Ishikawa (cell line): ENCODE measurements at regions not wholly inside any gene's neighbourhood (a gene's known extent, or its start where the extent isn't known, plus 50 kb on each side); places are given as distances from the start of the nearest gene placed in this dataset.

Experiments used
- CEBPB ChIP-seq: IDR thresholded peaks from 2 replicates; pipeline ENCODE4 v1.6.1; 2012
- CREB1 ChIP-seq: IDR thresholded peaks from 2 replicates; pipeline ENCODE4 v1.6.1; 2012; ENCODE audit warnings: low read depth
- EGR1 ChIP-seq: IDR thresholded peaks from 2 replicates; pipeline ENCODE4 v1.6.1; 2012
- EP300 ChIP-seq: IDR thresholded peaks from 2 replicates; pipeline ENCODE4 v1.6.1; 2012; ENCODE audit warnings: borderline replicate concordance
- NFIC ChIP-seq: IDR thresholded peaks from 2 replicates; pipeline ENCODE4 v1.6.1; 2012
- RAD21 ChIP-seq: IDR thresholded peaks from 2 replicates; pipeline ENCODE4 v1.6.1; 2012; ENCODE audit warnings: low read depth
- TAF1 ChIP-seq: IDR thresholded peaks from 2 replicates; pipeline ENCODE4 v1.6.1; 2012; ENCODE audit warnings: low read depth, mild to moderate bottlenecking
- TCF12 ChIP-seq: IDR thresholded peaks from 2 replicates; pipeline ENCODE4 v1.6.1; 2012; ENCODE audit warnings: low read depth
- TEAD4 ChIP-seq: IDR thresholded peaks from 2 replicates; pipeline ENCODE4 v1.6.1; 2012
- YY1 ChIP-seq: IDR thresholded peaks from 2 replicates; pipeline ENCODE4 v1.6.1; 2012; ENCODE audit warnings: low read depth
- TF ChIP-seq, protein P1 (sequence below): IDR thresholded peaks from 2 replicates; pipeline ENCODE4 v1.6.1; 2012
- TF ChIP-seq, protein P2 (sequence below): IDR thresholded peaks from 2 replicates; pipeline ENCODE4 v1.6.1; 2012; ENCODE audit warnings: low read depth, mild to moderate bottlenecking

DNA sequence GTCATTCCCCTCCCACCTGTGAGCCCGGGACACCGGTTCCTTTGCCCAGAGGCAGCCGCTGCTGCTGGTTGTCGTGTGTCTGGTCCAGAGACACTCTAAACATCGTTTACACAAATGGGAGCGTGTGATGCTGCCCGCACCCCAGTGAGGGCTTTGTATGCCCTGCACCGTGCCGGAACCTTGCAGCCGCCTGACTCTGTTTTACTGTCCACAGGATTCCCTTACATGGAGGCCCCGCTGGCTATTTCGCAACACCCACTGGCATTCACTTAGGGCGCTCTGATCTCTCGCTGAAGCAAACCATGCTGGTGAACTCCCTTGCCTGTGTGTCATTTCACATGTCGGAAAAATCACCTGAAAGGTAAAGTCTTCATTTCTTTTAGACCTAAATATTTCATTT lies 100.8 kb upstream of the SLC6A6 start:
- TF ChIP-seq TEAD4 (no peak), CREB1 (no peak), TAF1 (no peak), EP300 (no peak), YY1 (no peak), CEBPB (peak; percentile 65; the same call in 1 of the 2 replicates), EGR1 (no peak), NFIC (no peak), RAD21 (no peak), TCF12 (no peak)
- TF ChIP-seq, protein P1, sequence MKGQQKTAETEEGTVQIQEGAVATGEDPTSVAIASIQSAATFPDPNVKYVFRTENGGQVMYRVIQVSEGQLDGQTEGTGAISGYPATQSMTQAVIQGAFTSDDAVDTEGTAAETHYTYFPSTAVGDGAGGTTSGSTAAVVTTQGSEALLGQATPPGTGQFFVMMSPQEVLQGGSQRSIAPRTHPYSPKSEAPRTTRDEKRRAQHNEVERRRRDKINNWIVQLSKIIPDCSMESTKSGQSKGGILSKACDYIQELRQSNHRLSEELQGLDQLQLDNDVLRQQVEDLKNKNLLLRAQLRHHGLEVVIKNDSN: no peak
- TF ChIP-seq, protein P2, sequence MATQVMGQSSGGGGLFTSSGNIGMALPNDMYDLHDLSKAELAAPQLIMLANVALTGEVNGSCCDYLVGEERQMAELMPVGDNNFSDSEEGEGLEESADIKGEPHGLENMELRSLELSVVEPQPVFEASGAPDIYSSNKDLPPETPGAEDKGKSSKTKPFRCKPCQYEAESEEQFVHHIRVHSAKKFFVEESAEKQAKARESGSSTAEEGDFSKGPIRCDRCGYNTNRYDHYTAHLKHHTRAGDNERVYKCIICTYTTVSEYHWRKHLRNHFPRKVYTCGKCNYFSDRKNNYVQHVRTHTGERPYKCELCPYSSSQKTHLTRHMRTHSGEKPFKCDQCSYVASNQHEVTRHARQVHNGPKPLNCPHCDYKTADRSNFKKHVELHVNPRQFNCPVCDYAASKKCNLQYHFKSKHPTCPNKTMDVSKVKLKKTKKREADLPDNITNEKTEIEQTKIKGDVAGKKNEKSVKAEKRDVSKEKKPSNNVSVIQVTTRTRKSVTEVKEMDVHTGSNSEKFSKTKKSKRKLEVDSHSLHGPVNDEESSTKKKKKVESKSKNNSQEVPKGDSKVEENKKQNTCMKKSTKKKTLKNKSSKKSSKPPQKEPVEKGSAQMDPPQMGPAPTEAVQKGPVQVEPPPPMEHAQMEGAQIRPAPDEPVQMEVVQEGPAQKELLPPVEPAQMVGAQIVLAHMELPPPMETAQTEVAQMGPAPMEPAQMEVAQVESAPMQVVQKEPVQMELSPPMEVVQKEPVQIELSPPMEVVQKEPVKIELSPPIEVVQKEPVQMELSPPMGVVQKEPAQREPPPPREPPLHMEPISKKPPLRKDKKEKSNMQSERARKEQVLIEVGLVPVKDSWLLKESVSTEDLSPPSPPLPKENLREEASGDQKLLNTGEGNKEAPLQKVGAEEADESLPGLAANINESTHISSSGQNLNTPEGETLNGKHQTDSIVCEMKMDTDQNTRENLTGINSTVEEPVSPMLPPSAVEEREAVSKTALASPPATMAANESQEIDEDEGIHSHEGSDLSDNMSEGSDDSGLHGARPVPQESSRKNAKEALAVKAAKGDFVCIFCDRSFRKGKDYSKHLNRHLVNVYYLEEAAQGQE: no peak
